ENCODE measurements at regions not wholly inside any gene's neighbourhood (a gene's known extent, or its start where the extent isn't known, plus 50 kb on each side); places are given as distances from the start of the nearest gene placed in this dataset.

DNA sequence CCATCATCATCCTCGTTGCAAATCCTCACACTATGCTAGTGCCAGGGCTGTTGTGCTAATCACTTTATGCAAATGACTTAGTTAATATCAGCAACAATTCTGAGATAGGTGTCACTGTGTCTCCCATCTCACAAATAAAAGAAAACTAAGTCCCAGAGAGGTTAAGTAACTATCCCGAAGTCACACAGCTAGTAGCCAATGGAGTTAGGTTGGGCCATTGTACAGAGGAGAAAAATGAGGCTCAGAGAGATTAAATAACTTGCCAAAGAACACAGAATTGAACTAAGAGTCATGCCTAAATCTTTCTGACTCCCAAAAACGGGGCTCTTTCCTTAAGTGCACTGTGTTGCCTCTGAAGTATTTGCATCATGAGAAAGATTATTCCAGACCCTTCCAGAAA is 146.4 kb downstream of the MIS18A start:
- no peak for DNase-seq

DNA sequence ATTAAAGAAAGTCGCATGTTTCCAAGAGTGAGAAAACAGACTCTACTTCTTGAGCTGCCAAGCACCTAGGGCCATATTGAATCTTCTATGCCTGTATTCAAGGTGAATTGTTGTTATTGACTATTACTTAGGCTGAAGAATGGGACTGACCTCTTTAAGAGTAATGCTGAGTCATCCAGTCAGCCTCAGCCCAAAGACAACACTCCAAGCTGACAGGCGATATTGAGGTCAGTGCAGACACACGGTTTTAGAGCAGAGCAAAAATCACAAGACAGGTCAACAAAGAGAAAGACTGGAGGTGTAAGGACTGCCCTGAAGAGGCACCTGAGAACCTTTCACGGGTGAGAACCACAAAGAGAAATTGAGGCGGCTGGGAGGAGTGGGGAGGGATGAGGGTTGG is 146.9 kb downstream of the MIS18A start:
- DNase-seq: no peak

GRCh38 chr21:32131164-32131563 is 147.7 kb downstream of the MIS18A start:
- DNase-seq: no peak

GRCh38 chr21:32130031-32130891 is 148.6 kb downstream of the MIS18A start:
- DNase-seq: no peak

DNA sequence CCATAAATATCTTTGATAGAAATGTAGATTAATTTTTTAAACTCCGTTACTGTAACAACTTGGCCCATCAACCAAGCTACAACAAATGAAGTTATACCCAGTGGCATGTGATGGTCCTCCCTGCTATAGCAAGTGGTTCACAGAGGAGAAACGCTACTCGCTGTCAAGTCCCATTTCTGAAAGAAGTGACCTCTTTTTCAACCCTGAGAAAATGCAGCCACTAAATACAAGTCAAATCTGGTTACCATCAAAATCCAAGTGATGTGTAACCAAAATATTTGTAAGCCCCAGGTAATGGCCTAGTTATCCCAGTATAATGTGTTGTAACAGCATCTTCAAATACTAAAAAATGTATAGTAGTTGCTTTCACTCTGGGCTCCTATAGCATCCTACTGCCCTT is 151.8 kb downstream of the MIS18A start:
- no peak for DNase-seq

DNA sequence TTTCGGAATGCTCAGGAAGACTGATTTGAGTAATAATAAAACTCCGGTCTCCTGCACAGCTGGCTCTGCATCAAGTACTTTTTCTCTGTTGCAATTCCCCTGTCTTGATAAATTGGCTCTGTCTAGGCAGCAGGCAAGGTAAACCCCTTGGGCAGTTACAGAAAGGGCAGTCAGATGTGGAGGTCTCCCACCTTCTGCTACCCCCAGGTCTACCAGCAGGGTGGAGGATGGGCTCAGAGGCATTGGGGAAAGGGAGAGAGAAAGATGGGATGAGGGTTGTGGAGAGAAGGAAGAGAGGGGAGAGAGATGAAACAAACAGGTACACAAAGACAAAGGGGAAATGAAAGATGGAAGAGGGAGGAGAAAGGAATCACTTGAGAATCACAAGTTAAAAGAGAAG is 156.8 kb downstream of the MIS18A start:
- no peak for DNase-seq

DNA sequence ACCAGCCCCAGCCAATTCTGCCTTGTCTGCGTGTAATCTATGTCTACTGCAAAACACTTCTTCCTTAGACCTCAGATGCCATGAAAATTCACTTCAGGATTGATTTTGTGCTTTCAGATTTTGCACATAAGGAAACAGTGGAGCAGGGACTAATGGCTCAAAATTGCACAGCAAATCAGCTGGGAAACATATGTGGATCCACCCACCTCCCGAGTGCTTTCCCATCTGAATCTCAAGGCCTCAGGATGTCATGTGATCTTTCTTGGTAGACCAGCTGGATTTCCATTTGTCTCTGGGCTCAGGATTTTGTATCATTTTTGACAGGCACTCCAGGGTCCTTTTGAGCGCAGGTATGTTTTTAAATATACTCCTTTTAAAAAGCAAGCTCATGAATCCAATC is 158.6 kb downstream of the MIS18A start:
- DNase-seq: no peak

DNA sequence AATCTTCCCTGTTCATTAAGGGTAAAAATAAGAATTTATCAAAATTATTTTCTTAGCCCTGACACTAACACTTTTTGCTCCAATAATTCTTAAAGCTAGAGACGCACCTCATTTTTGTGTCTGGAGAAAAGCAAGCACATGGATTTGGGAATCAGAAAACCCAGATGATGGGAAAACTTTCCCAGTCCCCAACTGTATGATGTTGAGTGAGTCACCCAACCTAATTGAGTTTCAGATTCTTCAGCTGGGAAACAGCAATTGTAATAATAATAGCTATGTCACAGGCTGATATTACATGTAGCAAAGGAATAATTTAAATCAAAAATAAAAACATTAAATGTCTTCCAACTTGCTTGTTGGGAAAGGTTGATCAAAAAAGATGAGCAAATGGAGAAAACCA is 159.0 kb downstream of the MIS18A start:
- DNase-seq: no peak

DNA sequence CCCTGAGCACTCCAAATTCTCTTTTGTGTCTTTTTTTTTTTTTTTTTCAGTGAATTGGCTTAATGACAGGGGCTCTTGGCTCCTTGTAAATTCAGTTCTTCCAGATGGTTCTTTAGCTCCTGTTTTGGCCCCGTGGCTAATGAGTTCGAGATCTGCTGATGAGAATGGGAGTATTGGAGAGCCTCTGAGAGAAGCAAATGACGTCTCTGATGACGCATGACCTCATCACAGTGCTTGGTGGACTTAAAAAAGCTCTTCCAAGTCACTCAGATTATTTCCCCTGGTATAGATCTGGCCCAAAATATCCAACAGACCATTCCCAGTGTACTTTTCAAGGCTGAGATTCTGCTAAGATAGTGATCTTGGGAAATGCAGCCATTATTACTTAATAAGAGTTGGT is 159.5 kb downstream of the MIS18A start:
- no peak for DNase-seq

- no peak for DNase-seq
Measured at GRCh38 chr21:32114419-32115035, 164.3 kb downstream of the MIS18A start.

DNA sequence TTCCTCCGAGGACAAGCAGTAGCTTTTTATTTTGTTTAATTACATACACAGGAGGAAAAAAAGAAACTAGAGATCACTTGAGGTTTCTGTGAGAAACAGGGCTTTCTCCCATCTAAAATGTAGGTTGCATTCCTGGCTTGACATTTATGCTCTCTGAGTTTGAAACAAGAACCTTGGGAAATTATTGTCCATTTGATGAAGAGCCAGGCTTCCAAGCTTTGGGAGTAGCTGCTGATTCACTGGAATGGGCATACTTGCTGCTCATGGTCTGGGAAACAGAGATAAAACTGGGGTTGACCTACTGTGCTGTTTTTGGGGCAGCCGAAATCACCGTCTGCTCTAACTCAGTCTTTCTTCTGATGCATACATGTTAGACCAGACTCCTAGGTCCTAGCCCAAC is 165.4 kb downstream of the MIS18A start:
- DNase-seq: no peak

DNA sequence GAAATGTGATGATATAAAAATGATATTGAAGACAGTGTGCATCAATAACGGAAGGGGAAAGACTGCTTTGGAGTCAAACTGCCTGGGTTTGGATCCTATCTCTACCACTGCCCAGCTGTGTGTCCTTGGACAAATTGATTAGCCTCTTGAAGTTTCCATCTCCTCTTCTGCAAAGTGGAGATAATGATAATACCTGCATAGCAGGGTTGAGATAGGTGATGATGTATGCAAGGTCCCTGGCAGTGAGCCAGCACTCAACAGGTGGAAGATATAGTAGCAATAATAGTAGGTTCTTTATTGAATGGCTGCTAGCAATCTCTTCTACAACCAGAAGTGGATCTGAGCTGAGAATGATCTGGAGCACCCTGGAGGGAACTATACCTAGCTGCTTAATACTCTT is 166.7 kb downstream of the MIS18A start:
- DNase-seq: no peak

GRCh38 chr21:32108566-32108965 is 170.3 kb downstream of the MIS18A start:
- DNase-seq: no peak

DNA sequence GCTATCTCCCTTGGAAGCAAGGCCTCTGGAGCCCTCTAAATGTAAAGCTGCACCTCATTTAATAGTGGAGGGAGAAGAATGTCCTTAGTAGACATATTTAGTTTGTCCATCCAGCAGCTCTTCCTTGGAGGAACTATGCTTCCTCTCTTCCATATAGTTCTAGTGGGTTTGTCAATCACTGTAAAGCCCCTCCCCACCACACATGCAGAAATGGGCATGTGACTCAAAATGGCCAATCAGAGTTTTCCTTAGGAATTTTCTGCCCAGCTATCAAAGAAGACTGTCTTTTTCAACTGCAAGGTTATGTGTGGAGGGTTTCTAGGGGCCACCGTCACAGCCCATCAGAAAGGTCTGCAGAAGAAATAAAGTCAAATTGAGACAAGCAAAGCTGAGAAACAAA is 175.5 kb downstream of the MIS18A start:
- no peak for DNase-seq

GRCh38 chr21:32102426-32102825 is 176.4 kb downstream of the MIS18A start:
- DNase-seq: no peak

GRCh38 chr21:32101277-32101676 is 177.6 kb downstream of the MIS18A start:
- no peak for DNase-seq

- no peak for DNase-seq
Measured at GRCh38 chr21:32100423-32100822, 178.4 kb downstream of the MIS18A start.

- no peak for DNase-seq
Measured at GRCh38 chr21:32099812-32100416, 178.9 kb downstream of the MIS18A start.

DNA sequence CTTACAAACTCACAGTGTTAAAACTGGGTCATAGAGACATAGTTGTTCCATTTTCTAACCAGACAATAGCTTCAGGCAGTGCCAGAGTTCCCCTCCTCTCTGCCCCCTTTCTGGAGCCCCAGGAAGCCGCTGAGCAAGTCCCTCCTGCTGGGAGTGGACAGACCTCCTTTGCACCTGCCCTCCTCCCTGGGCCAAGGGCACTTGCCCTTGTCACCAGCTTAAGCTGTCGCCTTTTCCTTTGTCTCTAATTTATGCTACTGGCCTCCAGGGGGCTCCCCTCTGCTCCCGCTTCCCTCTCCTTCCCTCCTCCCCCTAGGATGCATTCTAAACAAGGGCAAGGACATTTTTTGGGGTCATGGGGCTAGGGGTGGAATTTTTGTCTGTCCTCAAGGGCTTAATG is 182.4 kb downstream of the MIS18A start:
- DNase-seq: peak in 1 of 2 experiments; percentile 11

- DNase-seq: no peak
Measured at GRCh38 chr21:32094804-32095203, 184.0 kb downstream of the MIS18A start.

- DNase-seq: no peak
Measured at GRCh38 chr21:32093646-32094462, 185.0 kb downstream of the MIS18A start.

- no peak for DNase-seq
Measured at GRCh38 chr21:32090956-32091355, 187.9 kb downstream of the MIS18A start.

GRCh38 chr21:32089766-32090165 is 189.1 kb downstream of the MIS18A start:
- DNase-seq: no peak

All from SHP77 (cell line).